ENCODE measurements at regions not wholly inside any gene's neighbourhood (a gene's known extent, or its start where the extent isn't known, plus 50 kb on each side); places are given as distances from the start of the nearest gene placed in this dataset.

- TF ChIP-seq CTCF (IDR thresholded peaks at IDR 0.05; ENCODE audit: borderline replicate concordance, extremely low read depth, low read length, poor library complexity, severe bottlenecking), result no peak
- no peak for TF ChIP-seq EZH2 (IDR thresholded peaks at IDR 0.05; ENCODE audit: borderline replicate concordance, low read depth, low read length, severe bottlenecking)
Observed at GRCh38 chr2:136376211-136376610, 258.3 kb upstream of the CXCR4 start.

Data from DND-41 (cell line).